ENCODE measurements at regions not wholly inside any gene's neighbourhood (a gene's known extent, or its start where the extent isn't known, plus 50 kb on each side); places are given as distances from the start of the nearest gene placed in this dataset.

- Histone ChIP-seq H3K27me3 (no peaks in the 10 kb centered on the region), H3K9me3 (peaks cover 0 to 17% (median 8%) of the 10 kb centered on the region in 12 donors), H3K4me3 (no peak overlapping the region), H3K36me3 (no peaks in the 10 kb centered on the region), H3K4me1 (peaks cover 0 to 2% (median 0%) of the 10 kb centered on the region in 12 donors), H3K27ac (no peak overlapping the region)
- intact Hi-C loops (cut with DNase I): loop anchor here in 1 of 10 donors (5.0 kb wide), 1 partner anchor 460 kb away; no protein-coding TSS in a partner anchor
- TF ChIP-seq POLR2A (IDR thresholded peaks at IDR 0.05): no peak
- no peak for TF ChIP-seq CTCF (IDR thresholded peaks at IDR 0.05)
- ATAC-seq (no peak), DNase-seq (no peak)
- 78 to 83% (median 81%) methylated on average over 3 of the region's 3 CpGs for WGBS, 4 donors
Measured at GRCh38 chr15:81942655-81943195, 103.1 kb downstream of the MEX3B start.

GRCh38 chr15:81942157-81942556 is 103.7 kb downstream of the MEX3B start:
- WGBS, 4 donors: 61 to 84% (median 68%) methylated on average over 1 of the region's 1 CpG
- TF ChIP-seq CTCF (IDR thresholded peaks at IDR 0.05): no peak
- TF ChIP-seq POLR2A (IDR thresholded peaks at IDR 0.05): no peak
- intact Hi-C loops (cut with DNase I): loop anchor here in 1 of 10 donors (5.0 kb wide), 1 partner anchor 460 kb away; no protein-coding TSS in a partner anchor
- Histone ChIP-seq H3K27me3 (no peaks in the 10 kb centered on the region), H3K27ac (no peak overlapping the region), H3K4me1 (peaks cover 0 to 2% (median 0%) of the 10 kb centered on the region in 12 donors), H3K9me3 (peaks cover 0 to 17% (median 8%) of the 10 kb centered on the region in 12 donors), H3K4me3 (no peak overlapping the region), H3K36me3 (no peaks in the 10 kb centered on the region)
- no peak for DNase-seq
- no peak for ATAC-seq

GRCh38 chr15:81941479-81941878 is 104.3 kb downstream of the MEX3B start:
- H3K27ac ChIP-seq: no peak overlapping the region
- H3K36me3 ChIP-seq: no peaks in the 10 kb centered on the region
- H3K4me3 ChIP-seq: no peak overlapping the region
- peaks cover 0 to 2% (median 0%) of the 10 kb centered on the region in 12 donors for H3K4me1 ChIP-seq
- no peak for ATAC-seq
- DNase-seq: no peak
- no peaks in the 10 kb centered on the region for H3K27me3 ChIP-seq
- H3K9me3 ChIP-seq: peaks cover 0 to 17% (median 8%) of the 10 kb centered on the region in 12 donors
- WGBS, 4 donors: 73 to 82% (median 80%) methylated on average over 4 of the region's 4 CpGs
- intact Hi-C loops (cut with DNase I): loop anchor here in 2 of 10 donors (2.0 to 5.0 kb wide), 2 partner anchors 459 to 461 kb away; no protein-coding TSS in a partner anchor
- TF ChIP-seq CTCF (IDR thresholded peaks at IDR 0.05): no peak
- no peak for TF ChIP-seq POLR2A (IDR thresholded peaks at IDR 0.05)

- H3K9me3 ChIP-seq: peaks cover 0 to 17% (median 8%) of the 10 kb centered on the region in 12 donors
- H3K36me3 ChIP-seq: no peaks in the 10 kb centered on the region
- intact Hi-C loops (cut with DNase I): loop anchor here in 2 of 10 donors (2.0 to 5.0 kb wide), 2 partner anchors 458 to 460 kb away; no protein-coding TSS in a partner anchor
- WGBS, 4 donors: 83 to 88% (median 85%) methylated on average over 1 of the region's 1 CpG
- no peaks in the 10 kb centered on the region for H3K27me3 ChIP-seq
- H3K4me1 ChIP-seq: peaks cover 0 to 2% (median 0%) of the 10 kb centered on the region in 12 donors
- H3K27ac ChIP-seq: no peak overlapping the region
- H3K4me3 ChIP-seq: no peak overlapping the region
- no peak for TF ChIP-seq POLR2A (IDR thresholded peaks at IDR 0.05)
- TF ChIP-seq CTCF (IDR thresholded peaks at IDR 0.05): no peak
- ATAC-seq (no peak), DNase-seq (no peak)
Measured at GRCh38 chr15:81940467-81941451, 105.1 kb downstream of the MEX3B start.
